SK-N-SH treated with all-trans-retinoic acid at 6 μM for 48 hours (cell line): ENCODE measurements at regions not wholly inside any gene's neighbourhood (a gene's known extent, or its start where the extent isn't known, plus 50 kb on each side); places are given as distances from the start of the nearest gene placed in this dataset.

Source experiments
- CREB5 ChIP-seq: fragments of 250-450 bp; sonication (Bioruptor Pico); IDR thresholded peaks from 2 replicates; pipeline ENCODE4 v1.5.1; 2020; ENCODE audit warnings: low read depth, mild to moderate bottlenecking, moderate library complexity
- PATZ1 ChIP-seq: fragments of 250-450 bp; sonication (Bioruptor Pico); IDR thresholded peaks from 2 replicates; pipeline ENCODE4 v1.8.0; 2020; ENCODE audit warnings: mild to moderate bottlenecking, moderate library complexity, borderline replicate concordance

GRCh38 chr14:83913476-83913875, 1616.5 kb upstream of the FLRT2 start:
- no peak for TF ChIP-seq PATZ1 (CRISPR knock-in tag)
- TF ChIP-seq CREB5 (CRISPR knock-in tag), result no peak
